HCT116 (cell line): ENCODE measurements at regions not wholly inside any gene's neighbourhood (a gene's known extent, or its start where the extent isn't known, plus 50 kb on each side); places are given as distances from the start of the nearest gene placed in this dataset.

Experiments used
- ATAC-seq: fragments of 200-7000 bp; cut with Tn5 transposase; 2 replicates; pipeline ENCODE4 v1.9.1; 2020; ENCODE audit warnings: mild to moderate bottlenecking, moderate library complexity
- BruUV-seq: library from RNA; stranded (reverse); fragments of 400-500 nt; replicated peaks from 2 replicates; lab custom pipeline; 2021; lab: Mats Ljungman, UMichigan
- CTCF ChIA-PET: fragments of 300-600 bp; sonication (Branson Sonifier 250); formaldehyde crosslinking; loops from one replicate; lab custom pipeline; 2021; ENCODE audit warnings: antibody characterized with exemption; lab: Charles Lee
- POLR2A ChIA-PET: fragments of 300-600, 350-600 bp; sonication (Branson Sonifier 250); formaldehyde crosslinking; loops from one replicate; lab custom pipeline; 2021; ENCODE audit warnings: antibody characterized with exemption; lab: Charles Lee
- RAD21 ChIA-PET, 2 experiments: fragments of 300-600 bp; sonication (Branson Sonifier 250); formaldehyde crosslinking; loops; one replicate each; lab custom pipeline; 2023; ENCODE audit warnings: low total read pairs in 2 of 2; ENCODE audit not compliant: uncharacterized antibody in 2 of 2, unreplicated experiment in 2 of 2, low non-redundant PET in 1 of 2; lab: Charles Lee
- DNase-seq: peaks from one replicate; pipeline ENCODE4 v3.0.0-alpha.2; 2010; ENCODE audit warnings: low read depth, low spot score
- H2AFZ ChIP-seq: fragments of 200-600 bp; shearing (Covaris generic), sonication (generic); 2 replicates; pipeline ENCODE4 v1.6.1; 2017; ENCODE audit warnings: low read depth, mixed run types, mixed read lengths, antibody characterized with exemption, low read length; ENCODE audit not compliant: poor library complexity, severe bottlenecking
- H3K27ac ChIP-seq: 2 replicates; pipeline ENCODE4 v1.5.1; 2012; ENCODE audit warnings: low read depth, low read length
- H3K27me3 ChIP-seq: fragments of 200-600 bp; sonication (generic); 2 replicates; pipeline ENCODE4 v1.6.1; 2016; ENCODE audit warnings: mixed run types, low read length, mixed read lengths; ENCODE audit not compliant: insufficient read depth
- H3K36me3 ChIP-seq, 2 experiments: fragments of 200-500 bp in 1 of 2; fragments of 200-600 bp in 1 of 2; sonication (Bioruptor generic) in 1 of 2; sonication (generic) in 1 of 2; 2 replicates each; pipeline versions ENCODE4 v1.5.1 to v1.6.1; 2014 to 2016; ENCODE audit warnings: low read length in 2 of 2, inconsistent platforms in 1 of 2, mixed read lengths in 1 of 2, mixed run types in 1 of 2; ENCODE audit not compliant: insufficient read depth in 2 of 2, control insufficient read depth in 1 of 2
- H3K4me1 ChIP-seq, 2 experiments: fragments of 200-600 bp in 1 of 2; sonication (generic) in 1 of 2; 2 replicates each; pipeline versions ENCODE4 v1.5.1 to v1.6.1; 2012 to 2017; ENCODE audit warnings: low read length in 2 of 2, inconsistent platforms in 1 of 2, mild to moderate bottlenecking in 1 of 2, mixed read lengths in 1 of 2, mixed run types in 1 of 2, moderate library complexity in 1 of 2; ENCODE audit not compliant: insufficient read depth in 2 of 2, control insufficient read depth in 1 of 2
- H3K4me2 ChIP-seq: fragments of 200-600 bp; sonication (generic); 2 replicates; pipeline ENCODE4 v1.6.1; 2017; ENCODE audit warnings: mixed run types, low read length, mixed read lengths
- H3K4me3 ChIP-seq, 2 experiments: fragments of 200-600 bp in 1 of 2; sonication (generic) in 1 of 2; replicated peaks in 1 of 2; 2 replicates each; pipeline ENCODE4 v1.5.1; 2011 to 2016; ENCODE audit warnings: low read length in 2 of 2, control low read depth in 1 of 2, low read depth in 1 of 2, mild to moderate bottlenecking in 1 of 2, mixed read lengths in 1 of 2, mixed run types in 1 of 2
- H3K79me2 ChIP-seq: fragments of 200-600 bp; sonication (generic); 2 replicates; pipeline ENCODE4 v1.6.1; 2017; ENCODE audit warnings: mild to moderate bottlenecking, mixed run types, low read length, moderate library complexity, mixed read lengths; ENCODE audit not compliant: insufficient read depth
- H3K9ac ChIP-seq: fragments of 200-600 bp; sonication (generic); 2 replicates; pipeline ENCODE4 v1.6.1; 2016; ENCODE audit warnings: low read length, mixed read lengths
- H3K9me2 ChIP-seq: fragments of 200-600 bp; sonication (generic), shearing (Covaris generic); 2 replicates; pipeline ENCODE4 v1.6.1; 2017; ENCODE audit warnings: mixed run types, mild to moderate bottlenecking, moderate library complexity; ENCODE audit not compliant: insufficient read depth
- H3K9me3 ChIP-seq, 2 experiments: fragments of 200-500 bp in 1 of 2; fragments of 200-600 bp in 1 of 2; sonication (Bioruptor generic) in 1 of 2; sonication (generic) in 1 of 2; 2 replicates each; pipeline ENCODE4 v1.6.1; 2014 to 2017; ENCODE audit warnings: low read length in 2 of 2, mixed read lengths in 2 of 2, inconsistent platforms in 1 of 2, low read depth in 1 of 2, mild to moderate bottlenecking in 1 of 2, mixed run types in 1 of 2, moderate library complexity in 1 of 2; ENCODE audit not compliant: control insufficient read depth in 1 of 2, insufficient read depth in 1 of 2
- H4K20me1 ChIP-seq: fragments of 200-600 bp; sonication (generic), shearing (Covaris generic); 2 replicates; pipeline ENCODE4 v1.6.1; 2017; ENCODE audit warnings: mixed run types, mild to moderate bottlenecking, moderate library complexity; ENCODE audit not compliant: insufficient read depth
- CBX3 ChIP-seq: IDR thresholded peaks from 2 replicates; pipeline ENCODE4 v1.6.1; 2012; ENCODE audit warnings: low read depth
- intact Hi-C: fragments of 100-400 bp; cut with micrococcal nuclease; formaldehyde crosslinking; loops from 2 replicates; pipeline ENCODE4 v1.10.0; 2022
- TF ChIP-seq, protein P1 (sequence below): IDR thresholded peaks from 2 replicates; pipeline ENCODE4 v1.6.1; 2011; ENCODE audit warnings: mild to moderate bottlenecking, low read length, moderate library complexity; ENCODE audit not compliant: insufficient replicate concordance; ENCODE audit errors: extremely low read depth
- TF ChIP-seq, protein P2 (sequence below), 3 experiments: fragments of 200-600 bp in 1 of 3; sonication (generic) in 1 of 3; IDR thresholded peaks in 2 of 3; conservative IDR thresholded peaks in 1 of 3; 2 replicates each; pipeline ENCODE4 v1.5.1; 2012 to 2017; ENCODE audit warnings: low read depth in 2 of 3, low read length in 2 of 3, antibody characterized with exemption in 1 of 3, borderline replicate concordance in 1 of 3, control low read depth in 1 of 3, mild to moderate bottlenecking in 1 of 3, mixed read lengths in 1 of 3, mixed run types in 1 of 3, moderate library complexity in 1 of 3; ENCODE audit not compliant: insufficient read depth in 1 of 3

DNA sequence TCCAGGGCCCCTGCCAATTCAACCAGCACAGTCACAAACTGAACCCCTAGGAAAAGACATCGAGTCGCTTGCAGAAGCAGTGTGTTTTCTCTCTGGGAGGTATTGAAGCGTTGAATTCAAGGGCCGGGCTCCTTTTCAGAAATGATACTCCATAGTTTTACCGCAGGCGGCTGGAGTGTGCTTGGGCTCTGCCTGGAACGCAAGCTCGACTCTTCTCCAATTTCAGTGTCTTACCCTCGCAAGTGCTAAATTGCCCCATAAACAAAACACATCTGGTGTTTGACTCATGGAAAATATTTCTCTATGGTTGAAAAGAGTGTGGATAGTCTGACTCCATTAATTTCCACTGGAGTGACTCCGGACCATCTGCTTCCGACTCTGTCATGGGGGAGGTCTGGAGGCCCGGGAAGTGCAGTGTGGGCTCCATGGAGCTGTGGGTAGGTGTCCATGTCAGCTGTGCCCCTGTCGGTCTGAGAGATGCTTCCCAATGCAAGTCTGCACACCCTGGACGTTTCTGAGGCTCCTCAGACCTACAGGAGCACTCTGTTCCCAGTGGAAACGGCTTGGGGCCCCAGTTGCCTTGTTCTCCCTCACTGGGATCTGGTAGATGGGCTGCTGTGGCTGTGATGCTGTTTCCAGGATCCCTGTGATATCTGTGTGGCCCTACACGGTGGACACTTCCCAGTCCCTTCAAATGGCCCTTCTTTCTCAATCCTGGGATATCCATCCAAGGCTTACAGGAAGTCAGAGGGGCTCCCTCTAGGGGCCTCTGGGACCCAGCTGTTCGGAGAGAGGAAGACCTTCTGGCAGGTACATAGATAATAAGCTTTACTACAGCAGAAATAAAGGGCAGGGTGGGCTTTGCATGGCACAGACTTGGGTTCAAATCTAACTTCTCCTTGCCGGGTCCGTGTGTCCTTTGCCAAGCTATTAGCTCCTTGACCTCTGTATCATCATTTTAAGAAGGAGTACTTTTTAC is 119.8 kb upstream of the CDH13 start:
- no peak for DNase-seq
- Histone ChIP-seq H4K20me1 (no peaks in the 10 kb centered on the region), H3K27me3 (peaks cover 9% of the 10 kb centered on the region; the same call in 1 of the 2 replicates), H3K9me3 (peaks cover 0 to 4% of the 10 kb centered on the region in 2 experiments; a peak in 1 of 4 replicates), H3K4me1 (no peaks in the 10 kb centered on the region), H3K9ac (no peak overlapping the region), H3K27ac (no peak overlapping the region), H3K36me3 (no peaks in the 10 kb centered on the region), H3K79me2 (no peaks in the 10 kb centered on the region), H2AFZ (no peak overlapping the region), H3K4me2 (no peak overlapping the region), H3K4me3 (no peak overlapping the region), H3K9me2 (no peaks in the 10 kb centered on the region)
- TF ChIP-seq CBX3: no peak
- TF ChIP-seq, protein P1, sequence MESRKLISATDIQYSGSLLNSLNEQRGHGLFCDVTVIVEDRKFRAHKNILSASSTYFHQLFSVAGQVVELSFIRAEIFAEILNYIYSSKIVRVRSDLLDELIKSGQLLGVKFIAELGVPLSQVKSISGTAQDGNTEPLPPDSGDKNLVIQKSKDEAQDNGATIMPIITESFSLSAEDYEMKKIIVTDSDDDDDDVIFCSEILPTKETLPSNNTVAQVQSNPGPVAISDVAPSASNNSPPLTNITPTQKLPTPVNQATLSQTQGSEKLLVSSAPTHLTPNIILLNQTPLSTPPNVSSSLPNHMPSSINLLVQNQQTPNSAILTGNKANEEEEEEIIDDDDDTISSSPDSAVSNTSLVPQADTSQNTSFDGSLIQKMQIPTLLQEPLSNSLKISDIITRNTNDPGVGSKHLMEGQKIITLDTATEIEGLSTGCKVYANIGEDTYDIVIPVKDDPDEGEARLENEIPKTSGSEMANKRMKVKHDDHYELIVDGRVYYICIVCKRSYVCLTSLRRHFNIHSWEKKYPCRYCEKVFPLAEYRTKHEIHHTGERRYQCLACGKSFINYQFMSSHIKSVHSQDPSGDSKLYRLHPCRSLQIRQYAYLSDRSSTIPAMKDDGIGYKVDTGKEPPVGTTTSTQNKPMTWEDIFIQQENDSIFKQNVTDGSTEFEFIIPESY: no peak
- TF ChIP-seq, protein P2, sequence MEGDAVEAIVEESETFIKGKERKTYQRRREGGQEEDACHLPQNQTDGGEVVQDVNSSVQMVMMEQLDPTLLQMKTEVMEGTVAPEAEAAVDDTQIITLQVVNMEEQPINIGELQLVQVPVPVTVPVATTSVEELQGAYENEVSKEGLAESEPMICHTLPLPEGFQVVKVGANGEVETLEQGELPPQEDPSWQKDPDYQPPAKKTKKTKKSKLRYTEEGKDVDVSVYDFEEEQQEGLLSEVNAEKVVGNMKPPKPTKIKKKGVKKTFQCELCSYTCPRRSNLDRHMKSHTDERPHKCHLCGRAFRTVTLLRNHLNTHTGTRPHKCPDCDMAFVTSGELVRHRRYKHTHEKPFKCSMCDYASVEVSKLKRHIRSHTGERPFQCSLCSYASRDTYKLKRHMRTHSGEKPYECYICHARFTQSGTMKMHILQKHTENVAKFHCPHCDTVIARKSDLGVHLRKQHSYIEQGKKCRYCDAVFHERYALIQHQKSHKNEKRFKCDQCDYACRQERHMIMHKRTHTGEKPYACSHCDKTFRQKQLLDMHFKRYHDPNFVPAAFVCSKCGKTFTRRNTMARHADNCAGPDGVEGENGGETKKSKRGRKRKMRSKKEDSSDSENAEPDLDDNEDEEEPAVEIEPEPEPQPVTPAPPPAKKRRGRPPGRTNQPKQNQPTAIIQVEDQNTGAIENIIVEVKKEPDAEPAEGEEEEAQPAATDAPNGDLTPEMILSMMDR (IDR thresholded peaks at IDR 0.05 in 2 of 3, conservative IDR thresholded peaks at IDR 0.05 in 1 of 3; ENCODE audit: borderline replicate concordance in 1 of 3, insufficient read depth in 1 of 3, low read depth in 2 of 3, low read length in 2 of 3): peak in 1 of 3 experiments; percentile 19; a peak in 1 of 6 replicates
- POLR2A ChIA-PET: no interaction called here
- no peak for ATAC-seq
- intact Hi-C loops: no loop called here
- no TSS peak for BruUV-seq
- RAD21 ChIA-PET: no interaction called here
- CTCF ChIA-PET: no interaction called here
